ENCODE measurements at regions not wholly inside any gene's neighbourhood (a gene's known extent, or its start where the extent isn't known, plus 50 kb on each side); places are given as distances from the start of the nearest gene placed in this dataset.

DNA sequence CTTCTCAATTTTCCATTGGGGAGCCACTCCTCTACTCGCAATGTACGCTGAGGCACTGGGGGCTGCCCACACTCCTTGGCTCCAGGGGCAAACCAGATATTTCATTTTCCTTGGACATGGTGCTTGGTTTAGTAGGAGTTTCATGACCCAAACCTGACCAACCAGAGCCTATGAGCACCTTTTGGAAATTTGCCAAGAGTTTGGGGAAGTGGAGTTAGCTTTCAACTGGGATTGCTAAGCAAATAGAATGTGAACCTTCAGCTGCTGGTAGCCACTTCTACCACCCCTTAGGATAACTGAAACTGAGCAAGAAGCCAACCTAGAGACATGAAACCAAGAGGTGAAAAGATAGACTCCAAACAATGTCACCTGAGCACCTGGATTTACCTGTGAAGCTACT lies 74.9 kb upstream of the COL13A1 start:
- H3K27ac ChIP-seq (ENCODE audit: control insufficient read depth, insufficient read depth) = no peak overlapping the region
- intact Hi-C loops (cut with micrococcal nuclease; ENCODE audit: unreplicated experiment) (no loop called here), in situ Hi-C loops (cut with MboI) (no loop called here)
- ChIA-PET RAD21 (ENCODE audit: unreplicated experiment) (no interaction called here), POLR2A (interaction anchor here (0.7 kb wide), 1 partner anchor 141 kb away, joined by 3 read pairs; no protein-coding TSS in a partner anchor), CTCF (interaction anchor here (1.5 to 3.0 kb wide), 2 partner anchors 10 to 30 kb away, joined by 5 to 12 read pairs; no protein-coding TSS in a partner anchor), SMC1A (ENCODE audit: uncharacterized antibody, unreplicated experiment) (interaction anchor here (1.3 kb wide), 1 partner anchor 12 kb away, joined by 3 read pairs; no protein-coding TSS in a partner anchor)
- no peak overlapping the region for H2AFZ ChIP-seq (ENCODE audit: control insufficient read depth, low read depth, low read length)
- no TSS peak for BruUV-seq (replicated peaks)
- no peaks in the 10 kb centered on the region for H3K79me2 ChIP-seq (ENCODE audit: control insufficient read depth, insufficient read depth, low read length)
- DNase-seq (ENCODE audit: low read depth, low spot score) (no peak), ATAC-seq (no peak), FAIRE-seq (no peak)
- no peaks in the 10 kb centered on the region for H3K4me1 ChIP-seq (ENCODE audit: control insufficient read depth, insufficient read depth, low read length)
- no peaks in the 10 kb centered on the region for H3K9me3 ChIP-seq (replicated peaks; ENCODE audit: control insufficient read depth, insufficient read depth, low read length)
- 88% methylated on average over 2 of the region's 2 CpGs for WGBS (ENCODE audit: insufficient coverage, insufficient replicate concordance, low lambda C conversion rate, missing lambda C conversion rate)
- H4K20me1 ChIP-seq (ENCODE audit: control insufficient read depth, insufficient read depth) = no peaks in the 10 kb centered on the region; the same call in 1 of the 2 replicates
- H3K4me3 ChIP-seq = no peak overlapping the region
- H3K9ac ChIP-seq (ENCODE audit: control insufficient read depth, insufficient read depth, low read length) = no peak overlapping the region
- H3K36me3 ChIP-seq (ENCODE audit: control insufficient read depth in 2 of 2, insufficient read depth in 2 of 2, low read length in 1 of 2) = no peaks in the 10 kb centered on the region
- peaks cover 0 to 4% of the 10 kb centered on the region in 2 experiments; a peak in 2 of 4 replicates for H3K27me3 ChIP-seq (replicated peaks in 1 of 2; ENCODE audit: control insufficient read depth in 2 of 2, insufficient read depth in 2 of 2, low read length in 1 of 2)
- TF ChIP-seq KLF5 (IDR thresholded peaks at IDR 0.05; ENCODE audit: partially characterized antibody) = no peak
- no peak for TF ChIP-seq RB1 (IDR thresholded peaks at IDR 0.05; ENCODE audit: borderline replicate concordance)
- TF ChIP-seq CBX5 (IDR thresholded peaks at IDR 0.05; ENCODE audit: low read depth) = no peak
- no peak for TF ChIP-seq BACH1 (IDR thresholded peaks at IDR 0.05; ENCODE audit: borderline replicate concordance)
- no peak for TF ChIP-seq BRCA1 (IDR thresholded peaks at IDR 0.05; ENCODE audit: low read depth, low read length)
- TF ChIP-seq, protein P1, sequence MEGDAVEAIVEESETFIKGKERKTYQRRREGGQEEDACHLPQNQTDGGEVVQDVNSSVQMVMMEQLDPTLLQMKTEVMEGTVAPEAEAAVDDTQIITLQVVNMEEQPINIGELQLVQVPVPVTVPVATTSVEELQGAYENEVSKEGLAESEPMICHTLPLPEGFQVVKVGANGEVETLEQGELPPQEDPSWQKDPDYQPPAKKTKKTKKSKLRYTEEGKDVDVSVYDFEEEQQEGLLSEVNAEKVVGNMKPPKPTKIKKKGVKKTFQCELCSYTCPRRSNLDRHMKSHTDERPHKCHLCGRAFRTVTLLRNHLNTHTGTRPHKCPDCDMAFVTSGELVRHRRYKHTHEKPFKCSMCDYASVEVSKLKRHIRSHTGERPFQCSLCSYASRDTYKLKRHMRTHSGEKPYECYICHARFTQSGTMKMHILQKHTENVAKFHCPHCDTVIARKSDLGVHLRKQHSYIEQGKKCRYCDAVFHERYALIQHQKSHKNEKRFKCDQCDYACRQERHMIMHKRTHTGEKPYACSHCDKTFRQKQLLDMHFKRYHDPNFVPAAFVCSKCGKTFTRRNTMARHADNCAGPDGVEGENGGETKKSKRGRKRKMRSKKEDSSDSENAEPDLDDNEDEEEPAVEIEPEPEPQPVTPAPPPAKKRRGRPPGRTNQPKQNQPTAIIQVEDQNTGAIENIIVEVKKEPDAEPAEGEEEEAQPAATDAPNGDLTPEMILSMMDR (IDR thresholded peaks at IDR 0.05 in 2 of 3, conservative IDR thresholded peaks at IDR 0.05 in 1 of 3; ENCODE audit: control insufficient read depth in 2 of 3, extremely low read depth in 1 of 3, insufficient read depth in 1 of 3, low read depth in 3 of 3, low read length in 3 of 3) = no peak
- TF ChIP-seq CHD2 (IDR thresholded peaks at IDR 0.05; ENCODE audit: borderline replicate concordance, low read depth, low read length) = no peak
- TF ChIP-seq ZNF207 (IDR thresholded peaks at IDR 0.05; ENCODE audit: borderline replicate concordance) = no peak
- no peak for TF ChIP-seq TCF12 (IDR thresholded peaks at IDR 0.05; ENCODE audit: low read depth, low read length)
- no peak for TF ChIP-seq LARP7 (IDR thresholded peaks at IDR 0.05)
- no peak for TF ChIP-seq CREM (IDR thresholded peaks at IDR 0.05; ENCODE audit: low read depth)
- TF ChIP-seq ZNF274 (IDR thresholded peaks at IDR 0.05; ENCODE audit: insufficient read depth, insufficient read length) = no peak
- H3K4me2 ChIP-seq (ENCODE audit: control insufficient read depth, insufficient read depth) = no peak overlapping the region
